ENCODE measurements at regions not wholly inside any gene's neighbourhood (a gene's known extent, or its start where the extent isn't known, plus 50 kb on each side); places are given as distances from the start of the nearest gene placed in this dataset.

GRCh38 chr4:61143461-61143860, 56.7 kb upstream of the ADGRL3 start:
- DNase-seq, result no peak

GRCh38 chr4:61149278-61149677, 50.8 kb upstream of the ADGRL3 start:
- DNase-seq, result no peak

All from renal pelvis (tissue), 1 donor.